ENCODE measurements at regions not wholly inside any gene's neighbourhood (a gene's known extent, or its start where the extent isn't known, plus 50 kb on each side); places are given as distances from the start of the nearest gene placed in this dataset.

- no peak for TF ChIP-seq EZH2phosphoT487 (IDR thresholded peaks at IDR 0.05; ENCODE audit: borderline replicate concordance, low read length)
- TF ChIP-seq CTCF (IDR thresholded peaks at IDR 0.05; ENCODE audit: low read depth, low read length, poor library complexity, severe bottlenecking): no peak
- Histone ChIP-seq H3K79me2 (ENCODE audit: control insufficient read depth, low read length) (no peaks in the 10 kb centered on the region), H3K9me2 (replicated peaks; ENCODE audit: control insufficient read depth, low read length) (no peaks in the 10 kb centered on the region), H3F3A (ENCODE audit: control insufficient read depth, insufficient read depth) (no peaks in the 10 kb centered on the region), H3K36me3 (ENCODE audit: control insufficient read depth, low read length) (no peaks in the 10 kb centered on the region), H3K9me3 (ENCODE audit: control insufficient read depth, insufficient read depth, low read length) (no peaks in the 10 kb centered on the region), H3K4me3 (ENCODE audit: low read length) (no peak overlapping the region), H3K27me3 (ENCODE audit: control insufficient read depth, low read length) (no peaks in the 10 kb centered on the region), H3K4me2 (ENCODE audit: low read length) (no peak overlapping the region), H4K20me1 (ENCODE audit: control insufficient read depth, insufficient read depth, low read depth, low read length) (no peaks in the 10 kb centered on the region), H3K4me1 (ENCODE audit: control insufficient read depth, low read length) (no peaks in the 10 kb centered on the region), H3K27ac (ENCODE audit: low read depth, low read length) (no peak overlapping the region)
Observed at GRCh38 chr13:67506407-67506806, 276.3 kb upstream of the PCDH9 start.

GRCh38 chr13:67505376-67505775, 275.2 kb upstream of the PCDH9 start:
- Histone ChIP-seq H3K4me2 (ENCODE audit: low read length) (no peak overlapping the region), H3K79me2 (ENCODE audit: control insufficient read depth, low read length) (no peaks in the 10 kb centered on the region), H3K27me3 (ENCODE audit: control insufficient read depth, low read length) (no peaks in the 10 kb centered on the region), H3F3A (ENCODE audit: control insufficient read depth, insufficient read depth) (no peaks in the 10 kb centered on the region), H3K9me2 (replicated peaks; ENCODE audit: control insufficient read depth, low read length) (no peaks in the 10 kb centered on the region), H3K36me3 (ENCODE audit: control insufficient read depth, low read length) (no peaks in the 10 kb centered on the region), H3K9me3 (ENCODE audit: control insufficient read depth, insufficient read depth, low read length) (no peaks in the 10 kb centered on the region), H4K20me1 (ENCODE audit: control insufficient read depth, insufficient read depth, low read depth, low read length) (no peaks in the 10 kb centered on the region), H3K4me3 (ENCODE audit: low read length) (no peak overlapping the region), H3K27ac (ENCODE audit: low read depth, low read length) (no peak overlapping the region), H3K4me1 (ENCODE audit: control insufficient read depth, low read length) (no peaks in the 10 kb centered on the region)
- no peak for TF ChIP-seq EZH2phosphoT487 (IDR thresholded peaks at IDR 0.05; ENCODE audit: borderline replicate concordance, low read length)
- TF ChIP-seq CTCF (IDR thresholded peaks at IDR 0.05; ENCODE audit: low read depth, low read length, poor library complexity, severe bottlenecking): no peak

- Histone ChIP-seq H3F3A (ENCODE audit: control insufficient read depth, insufficient read depth) (no peaks in the 10 kb centered on the region), H3K27me3 (ENCODE audit: control insufficient read depth, low read length) (no peaks in the 10 kb centered on the region), H3K4me2 (ENCODE audit: low read length) (no peak overlapping the region), H3K9me2 (replicated peaks; ENCODE audit: control insufficient read depth, low read length) (no peaks in the 10 kb centered on the region), H3K36me3 (ENCODE audit: control insufficient read depth, low read length) (no peaks in the 10 kb centered on the region), H3K79me2 (ENCODE audit: control insufficient read depth, low read length) (no peaks in the 10 kb centered on the region), H3K4me3 (ENCODE audit: low read length) (no peak overlapping the region), H3K27ac (ENCODE audit: low read depth, low read length) (no peak overlapping the region), H3K9me3 (ENCODE audit: control insufficient read depth, insufficient read depth, low read length) (no peaks in the 10 kb centered on the region), H3K4me1 (ENCODE audit: control insufficient read depth, low read length) (no peaks in the 10 kb centered on the region), H4K20me1 (ENCODE audit: control insufficient read depth, insufficient read depth, low read depth, low read length) (no peaks in the 10 kb centered on the region)
- TF ChIP-seq CTCF (IDR thresholded peaks at IDR 0.05; ENCODE audit: low read depth, low read length, poor library complexity, severe bottlenecking) (no peak), EZH2phosphoT487 (IDR thresholded peaks at IDR 0.05; ENCODE audit: borderline replicate concordance, low read length) (no peak)
Observed at GRCh38 chr13:67498948-67499347, 268.8 kb upstream of the PCDH9 start.

- Histone ChIP-seq H3K4me2 (ENCODE audit: low read length) (no peak overlapping the region), H3K27me3 (ENCODE audit: control insufficient read depth, low read length) (no peaks in the 10 kb centered on the region), H4K20me1 (ENCODE audit: control insufficient read depth, insufficient read depth, low read depth, low read length) (no peaks in the 10 kb centered on the region), H3K9me2 (replicated peaks; ENCODE audit: control insufficient read depth, low read length) (no peaks in the 10 kb centered on the region), H3K27ac (ENCODE audit: low read depth, low read length) (no peak overlapping the region), H3K4me3 (ENCODE audit: low read length) (no peak overlapping the region), H3K4me1 (ENCODE audit: control insufficient read depth, low read length) (no peaks in the 10 kb centered on the region), H3K36me3 (ENCODE audit: control insufficient read depth, low read length) (no peaks in the 10 kb centered on the region), H3K79me2 (ENCODE audit: control insufficient read depth, low read length) (no peaks in the 10 kb centered on the region), H3F3A (ENCODE audit: control insufficient read depth, insufficient read depth) (no peaks in the 10 kb centered on the region), H3K9me3 (ENCODE audit: control insufficient read depth, insufficient read depth, low read length) (no peaks in the 10 kb centered on the region)
- no peak for TF ChIP-seq EZH2phosphoT487 (IDR thresholded peaks at IDR 0.05; ENCODE audit: borderline replicate concordance, low read length)
- TF ChIP-seq CTCF (IDR thresholded peaks at IDR 0.05; ENCODE audit: low read depth, low read length, poor library complexity, severe bottlenecking): no peak
Observed at GRCh38 chr13:67493835-67494234, 263.7 kb upstream of the PCDH9 start.

All from DOHH2 (cell line).